NCI-H1436 treated with DMSO at 0.1 percent for 48 hours (cell line): ENCODE measurements at regions not wholly inside any gene's neighbourhood (a gene's known extent, or its start where the extent isn't known, plus 50 kb on each side); places are given as distances from the start of the nearest gene placed in this dataset.

Experiments
- DNase-seq: peaks from one replicate; lab custom pipeline; 2025; lab: John Stamatoyannopoulos, UW

GRCh38 chrX:40177942-40178715 lies 80.4 kb upstream of the BCOR start:
- no peak for DNase-seq

GRCh38 chrX:40177489-40177888 lies 79.7 kb upstream of the BCOR start:
- DNase-seq, result no peak

GRCh38 chrX:40177117-40177430 lies 79.3 kb upstream of the BCOR start:
- DNase-seq, result no peak

GRCh38 chrX:40176351-40177116 lies 78.8 kb upstream of the BCOR start:
- DNase-seq, result no peak

GRCh38 chrX:40175511-40176350 lies 78.0 kb upstream of the BCOR start:
- DNase-seq, result no peak

- DNase-seq, result no peak
Measured at GRCh38 chrX:40174854-40175510, 77.2 kb upstream of the BCOR start.

GRCh38 chrX:40174001-40174853 lies 76.5 kb upstream of the BCOR start:
- no peak for DNase-seq

GRCh38 chrX:40173143-40174000 lies 75.6 kb upstream of the BCOR start:
- no peak for DNase-seq

- DNase-seq, result no peak
Measured at GRCh38 chrX:40172401-40173142, 74.8 kb upstream of the BCOR start.

- DNase-seq, result no peak
Measured at GRCh38 chrX:40171513-40172400, 74.0 kb upstream of the BCOR start.

GRCh38 chrX:40170830-40171512 lies 73.2 kb upstream of the BCOR start:
- no peak for DNase-seq

- no peak for DNase-seq
Measured at GRCh38 chrX:40169193-40170101, 71.7 kb upstream of the BCOR start.

GRCh38 chrX:40168480-40169011 lies 70.8 kb upstream of the BCOR start:
- no peak for DNase-seq

- no peak for DNase-seq
Measured at GRCh38 chrX:40167850-40168479, 70.2 kb upstream of the BCOR start.

- DNase-seq, result no peak
Measured at GRCh38 chrX:40167233-40167849, 69.6 kb upstream of the BCOR start.

GRCh38 chrX:40166582-40166981 lies 68.8 kb upstream of the BCOR start:
- DNase-seq, result no peak
